ENCODE measurements at regions not wholly inside any gene's neighbourhood (a gene's known extent, or its start where the extent isn't known, plus 50 kb on each side); places are given as distances from the start of the nearest gene placed in this dataset.
"Not testable (repeated sequence)": the region's sequence is repeated elsewhere in the genome, so short reads cannot be mapped to it uniquely, and the experiment has no call there.

GRCh38 chr2:195121341-195121740, 535.7 kb upstream of the SLC39A10 start:
- no peak overlapping the region for H3K4me3 ChIP-seq (ENCODE audit: low read depth in 1 of 2, low read length in 2 of 2)
- no peaks in the 10 kb centered on the region for H3K27me3 ChIP-seq (ENCODE audit: control insufficient read depth in 1 of 2, insufficient read depth in 2 of 2, low read length in 2 of 2)
- H3K9ac ChIP-seq (ENCODE audit: low read length) = no peak overlapping the region
- H3K36me3 ChIP-seq (ENCODE audit: insufficient read depth, low read length) = no peaks in the 10 kb centered on the region
- no peak overlapping the region for H3K27ac ChIP-seq (ENCODE audit: low read depth, low read length)
- no peaks in the 10 kb centered on the region for H3K9me3 ChIP-seq (ENCODE audit: low read length)
- H3K4me1 ChIP-seq (ENCODE audit: insufficient read depth, low read length) = no peaks in the 10 kb centered on the region

- Histone ChIP-seq H3K4me1 (ENCODE audit: insufficient read depth, low read length) (no peaks in the 10 kb centered on the region), H3K9me3 (ENCODE audit: low read length) (no peaks in the 10 kb centered on the region), H3K36me3 (ENCODE audit: insufficient read depth, low read length) (no peaks in the 10 kb centered on the region), H3K4me3 (ENCODE audit: low read depth in 1 of 2, low read length in 2 of 2) (no peak overlapping the region), H3K27ac (ENCODE audit: low read depth, low read length) (no peak overlapping the region), H3K27me3 (ENCODE audit: control insufficient read depth in 1 of 2, insufficient read depth in 2 of 2, low read length in 2 of 2) (no peaks in the 10 kb centered on the region), H3K9ac (ENCODE audit: low read length) (no peak overlapping the region)
These were observed 537.8 kb upstream of the SLC39A10 start for GRCh38 chr2:195119231-195119630.

- H3K36me3 ChIP-seq (ENCODE audit: insufficient read depth, low read length) = no peaks in the 10 kb centered on the region
- no peaks in the 10 kb centered on the region for H3K4me1 ChIP-seq (ENCODE audit: insufficient read depth, low read length)
- H3K4me3 ChIP-seq (ENCODE audit: low read depth in 1 of 2, low read length in 2 of 2) = no peak overlapping the region
- H3K9ac ChIP-seq (ENCODE audit: low read length) = no peak overlapping the region
- no peak overlapping the region for H3K27ac ChIP-seq (ENCODE audit: low read depth, low read length)
- no peaks in the 10 kb centered on the region for H3K9me3 ChIP-seq (ENCODE audit: low read length)
- no peaks in the 10 kb centered on the region for H3K27me3 ChIP-seq (ENCODE audit: control insufficient read depth in 1 of 2, insufficient read depth in 2 of 2, low read length in 2 of 2)
These were observed 538.8 kb upstream of the SLC39A10 start for GRCh38 chr2:195118276-195118675.

- H3K27me3 ChIP-seq (ENCODE audit: control insufficient read depth in 1 of 2, insufficient read depth in 2 of 2, low read length in 2 of 2) = no peaks in the 10 kb centered on the region
- H3K4me1 ChIP-seq (ENCODE audit: insufficient read depth, low read length) = no peaks in the 10 kb centered on the region
- H3K4me3 ChIP-seq (ENCODE audit: low read depth in 1 of 2, low read length in 2 of 2) = no peak overlapping the region
- H3K36me3 ChIP-seq (ENCODE audit: insufficient read depth, low read length) = no peaks in the 10 kb centered on the region
- no peaks in the 10 kb centered on the region for H3K9me3 ChIP-seq (ENCODE audit: low read length)
- no peak overlapping the region for H3K27ac ChIP-seq (ENCODE audit: low read depth, low read length)
- no peak overlapping the region for H3K9ac ChIP-seq (ENCODE audit: low read length)
These were observed 540.0 kb upstream of the SLC39A10 start for GRCh38 chr2:195117011-195117410.

GRCh38 chr2:195115738-195116137, 541.3 kb upstream of the SLC39A10 start:
- no peaks in the 10 kb centered on the region for H3K9me3 ChIP-seq (ENCODE audit: low read length)
- no peak overlapping the region for H3K4me3 ChIP-seq (ENCODE audit: low read depth in 1 of 2, low read length in 2 of 2)
- H3K36me3 ChIP-seq (ENCODE audit: insufficient read depth, low read length) = no peaks in the 10 kb centered on the region
- H3K4me1 ChIP-seq (ENCODE audit: insufficient read depth, low read length) = no peaks in the 10 kb centered on the region
- no peak overlapping the region for H3K9ac ChIP-seq (ENCODE audit: low read length)
- H3K27me3 ChIP-seq (ENCODE audit: control insufficient read depth in 1 of 2, insufficient read depth in 2 of 2, low read length in 2 of 2) = no peaks in the 10 kb centered on the region
- H3K27ac ChIP-seq (ENCODE audit: low read depth, low read length) = no peak overlapping the region

- no peak overlapping the region for H3K4me3 ChIP-seq (ENCODE audit: low read depth in 1 of 2, low read length in 2 of 2)
These were observed 548.8 kb upstream of the SLC39A10 start for GRCh38 chr2:195108182-195108581.

GRCh38 chr2:195106681-195107380, 550.2 kb upstream of the SLC39A10 start:
- no peak overlapping the region for H3K9ac ChIP-seq (ENCODE audit: low read length)
- no peaks in the 10 kb centered on the region for H3K36me3 ChIP-seq (ENCODE audit: insufficient read depth, low read length)
- no peak overlapping the region for H3K4me3 ChIP-seq (ENCODE audit: low read depth in 1 of 2, low read length in 2 of 2)
- H3K9me3 ChIP-seq (ENCODE audit: low read length) = no peaks in the 10 kb centered on the region
- no peaks in the 10 kb centered on the region for H3K27me3 ChIP-seq (ENCODE audit: control insufficient read depth in 1 of 2, insufficient read depth in 2 of 2, low read length in 2 of 2)
- H3K4me1 ChIP-seq (ENCODE audit: insufficient read depth, low read length) = no peaks in the 10 kb centered on the region
- no peak overlapping the region for H3K27ac ChIP-seq (ENCODE audit: low read depth, low read length)

More at GRCh38 chr2:195108182-195108581, 548.8 kb upstream of the SLC39A10 start:
- Histone ChIP-seq H3K27me3 (ENCODE audit: control insufficient read depth in 1 of 2, insufficient read depth in 2 of 2, low read length in 2 of 2) (no peaks in the 10 kb centered on the region), H3K36me3 (ENCODE audit: insufficient read depth, low read length) (no peaks in the 10 kb centered on the region), H3K4me1 (ENCODE audit: insufficient read depth, low read length) (no peaks in the 10 kb centered on the region), H3K9ac (ENCODE audit: low read length) (no peak overlapping the region), H3K27ac (ENCODE audit: low read depth, low read length) (no peak overlapping the region), H3K9me3 (ENCODE audit: low read length) (no peaks in the 10 kb centered on the region)

GRCh38 chr2:195105581-195105980, 551.4 kb upstream of the SLC39A10 start:
- no peak overlapping the region for H3K4me3 ChIP-seq (ENCODE audit: low read depth in 1 of 2, low read length in 2 of 2)
- no peaks in the 10 kb centered on the region for H3K36me3 ChIP-seq (ENCODE audit: insufficient read depth, low read length)
- H3K27ac ChIP-seq (ENCODE audit: low read depth, low read length) = no peak overlapping the region
- no peaks in the 10 kb centered on the region for H3K4me1 ChIP-seq (ENCODE audit: insufficient read depth, low read length)
- H3K9me3 ChIP-seq (ENCODE audit: low read length) = no peaks in the 10 kb centered on the region
- no peaks in the 10 kb centered on the region for H3K27me3 ChIP-seq (ENCODE audit: control insufficient read depth in 1 of 2, insufficient read depth in 2 of 2, low read length in 2 of 2)
- no peak overlapping the region for H3K9ac ChIP-seq (ENCODE audit: low read length)

GRCh38 chr2:195094330-195094729, 562.7 kb upstream of the SLC39A10 start:
- no peaks in the 10 kb centered on the region for H3K9me3 ChIP-seq (ENCODE audit: low read length)
- no peaks in the 10 kb centered on the region for H3K36me3 ChIP-seq (ENCODE audit: insufficient read depth, low read length)
- no peaks in the 10 kb centered on the region for H3K4me1 ChIP-seq (ENCODE audit: insufficient read depth, low read length)
- no peak overlapping the region for H3K4me3 ChIP-seq (ENCODE audit: low read depth in 1 of 2, low read length in 2 of 2)
- no peaks in the 10 kb centered on the region for H3K27me3 ChIP-seq (ENCODE audit: control insufficient read depth in 1 of 2, insufficient read depth in 2 of 2, low read length in 2 of 2)
- no peak overlapping the region for H3K9ac ChIP-seq (ENCODE audit: low read length)
- H3K27ac ChIP-seq (ENCODE audit: low read depth, low read length) = no peak overlapping the region

GRCh38 chr2:195092341-195092740, 564.7 kb upstream of the SLC39A10 start:
- no peaks in the 10 kb centered on the region for H3K36me3 ChIP-seq (ENCODE audit: insufficient read depth, low read length)
- no peaks in the 10 kb centered on the region for H3K27me3 ChIP-seq (ENCODE audit: control insufficient read depth in 1 of 2, insufficient read depth in 2 of 2, low read length in 2 of 2)
- no peak overlapping the region for H3K9ac ChIP-seq (ENCODE audit: low read length)
- no peak overlapping the region for H3K4me3 ChIP-seq (ENCODE audit: low read depth in 1 of 2, low read length in 2 of 2)
- no peak overlapping the region for H3K27ac ChIP-seq (ENCODE audit: low read depth, low read length)
- H3K4me1 ChIP-seq (ENCODE audit: insufficient read depth, low read length) = no peaks in the 10 kb centered on the region
- no peaks in the 10 kb centered on the region for H3K9me3 ChIP-seq (ENCODE audit: low read length)

GRCh38 chr2:195072806-195073205, 584.2 kb upstream of the SLC39A10 start:
- not testable (repeated sequence) for H3K4me1 ChIP-seq (ENCODE audit: insufficient read depth, low read length); H3K36me3 ChIP-seq (ENCODE audit: insufficient read depth, low read length); H3K9ac ChIP-seq (ENCODE audit: low read length); H3K9me3 ChIP-seq (ENCODE audit: low read length); H3K4me3 ChIP-seq (ENCODE audit: low read depth in 1 of 2, low read length in 2 of 2); H3K27me3 ChIP-seq (ENCODE audit: control insufficient read depth in 1 of 2, insufficient read depth in 2 of 2, low read length in 2 of 2); H3K27ac ChIP-seq (ENCODE audit: low read depth, low read length)

GRCh38 chr2:195057001-195057400, 600.0 kb upstream of the SLC39A10 start:
- Histone ChIP-seq H3K4me1 (ENCODE audit: insufficient read depth, low read length) (no peaks in the 10 kb centered on the region), H3K9me3 (ENCODE audit: low read length) (no peaks in the 10 kb centered on the region), H3K27ac (ENCODE audit: low read depth, low read length) (no peak overlapping the region), H3K4me3 (ENCODE audit: low read depth in 1 of 2, low read length in 2 of 2) (no peak overlapping the region), H3K27me3 (ENCODE audit: control insufficient read depth in 1 of 2, insufficient read depth in 2 of 2, low read length in 2 of 2) (no peaks in the 10 kb centered on the region), H3K9ac (ENCODE audit: low read length) (no peak overlapping the region), H3K36me3 (ENCODE audit: insufficient read depth, low read length) (no peaks in the 10 kb centered on the region)

Measured in muscle layer of colon (tissue), 2 donors.